Activated CD4-positive, alpha-beta T cell treated with anti-CD3 and anti-CD28 coated beads for 4 hours (primary cell): ENCODE measurements at regions not wholly inside any gene's neighbourhood (a gene's known extent, or its start where the extent isn't known, plus 50 kb on each side); places are given as distances from the start of the nearest gene placed in this dataset.
"Not testable (repeated sequence)": the region's sequence is repeated elsewhere in the genome, so short reads cannot be mapped to it uniquely, and the experiment has no call there.

Experiments used
- DNase-seq, 2 donors: peaks; one replicate each; pipeline ENCODE4 v3.0.0-alpha.2; 2020

DNA sequence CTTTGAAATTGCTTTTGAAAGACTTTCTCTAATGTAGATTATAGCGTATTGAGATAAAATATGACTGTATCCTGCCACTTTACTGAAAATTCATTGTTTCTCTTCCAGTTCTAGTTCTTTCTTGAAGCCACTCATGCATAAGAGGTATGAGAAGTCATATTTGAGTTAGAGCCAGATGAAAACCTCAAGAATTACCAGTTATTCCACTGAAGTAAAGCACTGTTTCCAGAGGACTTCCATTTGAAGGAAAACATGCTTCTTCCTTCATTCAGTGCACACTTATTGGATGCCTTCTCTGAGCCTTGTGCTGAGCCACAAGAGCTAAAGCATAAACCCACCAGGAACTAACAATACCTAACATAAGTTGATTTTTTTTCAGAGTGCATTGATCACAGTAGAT lies 513.4 kb downstream of the ZNF385D start:
- no peak for DNase-seq

GRCh38 chr3:21235491-21235890 lies 515.5 kb downstream of the ZNF385D start:
- DNase-seq, result no peak

GRCh38 chr3:21234933-21235332 lies 516.1 kb downstream of the ZNF385D start:
- DNase-seq, result no peak

DNA sequence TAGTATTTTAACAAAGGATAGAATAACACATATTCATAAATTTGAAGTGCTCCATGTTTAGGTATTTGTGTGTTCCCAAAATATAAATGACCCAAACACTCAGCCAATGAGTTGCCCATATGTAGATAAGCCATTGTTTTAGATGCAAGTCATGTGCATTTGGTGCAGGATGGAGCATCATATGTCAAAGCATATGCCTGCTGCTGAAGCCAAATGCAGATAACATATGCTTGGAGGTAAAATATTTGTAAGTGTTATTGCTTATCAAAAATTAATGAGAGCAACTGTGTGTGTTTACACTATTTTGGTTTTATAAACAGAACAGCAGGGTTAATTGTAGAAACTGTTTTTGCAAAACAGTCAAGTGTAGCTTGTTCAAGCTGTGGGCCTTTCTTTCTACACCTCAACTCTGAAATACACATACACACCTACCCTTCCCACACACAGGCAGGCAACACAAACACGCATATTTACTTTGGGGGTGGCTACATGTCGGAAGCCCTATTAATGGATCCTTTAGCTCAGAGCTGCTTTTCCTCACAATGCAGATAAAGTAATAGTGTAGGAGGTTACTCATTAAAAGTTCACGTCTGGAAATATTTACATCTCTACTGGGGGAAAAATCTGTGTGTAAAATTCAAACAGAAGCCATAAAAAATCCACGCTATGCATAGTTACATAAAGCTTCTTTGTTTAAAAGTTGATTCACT lies 521.4 kb downstream of the ZNF385D start:
- DNase-seq, result no peak

- DNase-seq, result no peak
These were observed 524.9 kb downstream of the ZNF385D start for GRCh38 chr3:21226086-21226485.

- no peak for DNase-seq
These were observed 530.1 kb downstream of the ZNF385D start for GRCh38 chr3:21220944-21221343.

DNA sequence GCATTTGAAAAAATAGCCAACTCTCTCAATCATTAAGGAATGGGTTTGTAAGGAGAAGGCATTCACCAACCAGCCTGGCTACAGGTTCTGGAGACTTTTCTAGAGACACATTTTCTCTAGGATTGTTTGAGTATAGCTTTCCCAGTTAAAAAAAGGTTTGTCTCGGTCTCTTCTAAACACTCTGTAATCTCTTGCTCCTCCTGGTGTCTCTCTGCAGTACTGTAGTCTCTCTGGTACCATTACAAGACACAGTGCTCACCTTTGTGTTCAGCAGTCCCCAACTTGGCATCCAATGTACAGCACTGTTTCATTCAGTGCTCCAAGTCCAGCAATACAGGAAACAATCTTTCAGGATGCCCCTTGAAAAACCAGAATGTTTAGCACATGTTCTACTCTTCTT lies 534.4 kb downstream of the ZNF385D start:
- no peak for DNase-seq

DNA sequence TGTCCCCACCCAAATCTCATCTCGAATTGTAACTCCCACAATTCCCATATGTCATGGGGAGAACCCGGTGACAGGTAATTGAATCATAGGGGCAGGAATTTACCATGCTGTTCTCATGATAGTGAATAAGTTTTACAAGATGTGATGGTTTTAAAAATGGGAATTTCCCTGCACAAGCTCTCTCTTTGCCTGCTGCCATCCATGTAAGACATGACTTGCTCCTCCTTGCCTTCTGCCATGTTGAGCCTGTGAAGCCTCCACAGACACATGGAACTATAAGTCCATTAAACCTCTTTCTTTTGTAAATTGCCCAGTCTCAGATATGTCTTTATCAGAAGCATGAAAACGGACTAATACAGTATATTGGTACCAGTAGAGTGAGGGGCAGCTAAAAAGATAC lies 546.9 kb downstream of the ZNF385D start:
- not testable (repeated sequence) for DNase-seq

DNA sequence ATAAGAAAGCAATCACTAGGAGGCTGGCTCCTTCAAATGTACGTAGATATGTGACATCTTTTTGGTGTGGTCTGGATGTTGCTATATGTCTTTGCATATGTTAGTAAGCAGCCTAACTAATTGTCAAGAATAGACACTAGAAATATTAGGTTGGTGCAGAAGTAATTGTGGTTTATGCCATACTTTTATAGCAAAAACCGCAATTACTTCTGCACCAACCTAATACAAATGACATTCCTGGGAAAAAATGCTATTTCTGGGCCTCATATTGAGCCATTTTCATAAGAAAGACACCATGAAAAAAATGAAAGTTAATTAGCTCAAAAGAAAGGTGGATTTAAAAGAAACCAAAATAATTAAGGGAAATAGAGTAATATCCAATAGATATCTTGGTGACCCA lies 555.8 kb downstream of the ZNF385D start:
- DNase-seq, result no peak

DNA sequence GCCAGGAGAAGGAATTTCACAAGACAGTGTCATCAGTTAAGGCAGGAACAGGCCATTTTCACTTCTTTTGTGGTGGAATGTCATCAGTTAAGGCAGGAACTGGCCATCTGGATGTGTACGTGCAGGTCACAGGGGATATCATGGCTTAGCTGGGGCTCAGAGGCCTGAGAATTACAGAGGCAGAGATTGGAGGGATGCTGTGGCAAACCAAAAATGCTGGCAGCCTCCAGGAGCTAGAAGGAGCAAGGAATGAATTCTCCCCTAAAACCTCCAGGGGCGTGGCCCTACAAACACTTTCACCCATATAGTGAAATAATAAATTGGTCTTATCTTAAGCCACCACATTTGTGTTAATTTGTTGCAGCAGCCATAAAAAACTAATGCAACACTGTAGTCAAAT lies 557.0 kb downstream of the ZNF385D start:
- DNase-seq, result not testable (repeated sequence)

- no peak for DNase-seq
These were observed 562.6 kb downstream of the ZNF385D start for GRCh38 chr3:21188459-21188858.

- no peak for DNase-seq
These were observed 565.1 kb downstream of the ZNF385D start for GRCh38 chr3:21185816-21186314.

DNA sequence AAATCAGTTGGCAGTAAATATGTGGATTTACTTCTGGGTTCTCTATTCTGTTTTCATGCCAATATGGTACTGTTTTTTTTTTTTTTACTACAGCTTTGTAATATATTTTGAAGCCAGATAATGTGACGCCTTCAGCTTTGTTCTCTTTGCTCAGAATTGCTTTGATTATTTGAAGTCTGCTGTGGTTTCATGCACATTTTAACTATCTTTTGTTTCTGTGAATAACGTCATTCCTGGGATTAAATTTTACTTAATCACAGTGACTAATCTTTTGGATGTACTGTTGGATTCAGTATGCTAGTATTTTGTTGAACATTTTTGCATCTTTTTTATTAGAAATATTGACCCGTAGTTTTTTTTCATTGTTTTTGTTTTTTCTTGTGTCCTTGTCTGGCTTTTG lies 576.5 kb downstream of the ZNF385D start:
- DNase-seq, result no peak

DNA sequence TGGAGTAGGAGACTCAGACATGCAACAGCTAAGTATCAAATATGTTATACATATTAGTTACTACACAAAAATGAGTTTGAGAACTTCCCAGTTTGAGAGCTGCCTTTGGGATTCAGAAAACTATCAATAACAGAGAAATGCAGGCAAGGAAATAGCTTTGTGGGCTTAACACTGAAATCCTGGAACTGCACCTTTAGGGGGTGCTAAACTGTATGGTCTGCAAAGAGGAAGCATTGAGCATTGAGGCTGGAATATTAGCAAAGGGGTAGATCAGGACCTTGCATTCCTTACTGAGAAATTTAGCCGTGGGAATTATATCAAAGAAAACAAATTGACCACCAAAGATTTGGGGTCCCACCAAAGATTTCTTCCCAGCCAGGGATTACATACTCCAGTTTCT lies 580.0 kb downstream of the ZNF385D start:
- no peak for DNase-seq

GRCh38 chr3:21169948-21170347 lies 581.1 kb downstream of the ZNF385D start:
- DNase-seq, result no peak

DNA sequence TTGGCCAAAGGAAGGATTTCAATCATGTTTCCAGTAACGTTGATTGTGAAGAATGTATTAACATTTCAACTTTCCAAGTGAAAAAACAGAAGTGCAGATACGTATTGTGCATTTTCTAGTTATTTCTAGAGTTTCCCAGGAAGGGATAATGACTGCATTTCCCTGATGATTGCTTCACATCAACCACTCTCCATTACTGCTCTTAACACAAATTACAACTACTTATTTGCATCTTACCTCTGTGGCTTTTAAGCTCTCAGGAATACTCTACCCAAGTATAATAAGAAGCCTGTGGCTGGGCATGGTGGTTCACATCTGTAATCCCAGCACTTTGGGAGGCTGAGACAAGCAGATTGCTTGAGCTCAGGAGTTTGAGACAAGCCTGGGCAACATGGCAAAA lies 582.5 kb downstream of the ZNF385D start:
- no peak for DNase-seq

GRCh38 chr3:21163956-21164355 lies 587.1 kb downstream of the ZNF385D start:
- DNase-seq, result no peak

- DNase-seq, result no peak
These were observed 591.5 kb downstream of the ZNF385D start for GRCh38 chr3:21159543-21159906.

GRCh38 chr3:21158861-21159542 lies 592.0 kb downstream of the ZNF385D start:
- DNase-seq, result no peak

GRCh38 chr3:21154911-21155310 lies 596.1 kb downstream of the ZNF385D start:
- no peak for DNase-seq

- DNase-seq, result no peak
These were observed 598.5 kb downstream of the ZNF385D start for GRCh38 chr3:21152555-21152954.

- no peak for DNase-seq
These were observed 608.1 kb downstream of the ZNF385D start for GRCh38 chr3:21142949-21143348.

DNA sequence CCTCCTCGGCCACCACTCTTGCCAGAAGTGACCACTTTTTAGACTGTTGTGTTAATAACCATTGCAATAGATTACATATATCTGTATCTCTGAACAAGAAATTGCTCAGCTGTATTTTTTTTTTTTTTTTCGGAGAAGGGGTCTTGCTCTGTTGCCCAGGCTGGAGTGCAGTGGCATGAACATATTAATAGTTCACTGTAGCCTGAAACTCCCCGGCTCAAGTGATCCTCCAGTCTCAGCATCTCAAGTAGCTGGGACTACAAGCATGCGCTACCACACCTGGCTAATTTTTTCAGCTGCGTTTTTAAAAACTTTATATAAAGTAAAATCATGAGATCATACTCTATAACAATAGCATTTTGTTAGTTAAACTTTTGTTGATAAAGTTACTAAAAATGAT lies 609.0 kb downstream of the ZNF385D start:
- no peak for DNase-seq

GRCh38 chr3:21140785-21141184 lies 610.2 kb downstream of the ZNF385D start:
- no peak for DNase-seq

DNA sequence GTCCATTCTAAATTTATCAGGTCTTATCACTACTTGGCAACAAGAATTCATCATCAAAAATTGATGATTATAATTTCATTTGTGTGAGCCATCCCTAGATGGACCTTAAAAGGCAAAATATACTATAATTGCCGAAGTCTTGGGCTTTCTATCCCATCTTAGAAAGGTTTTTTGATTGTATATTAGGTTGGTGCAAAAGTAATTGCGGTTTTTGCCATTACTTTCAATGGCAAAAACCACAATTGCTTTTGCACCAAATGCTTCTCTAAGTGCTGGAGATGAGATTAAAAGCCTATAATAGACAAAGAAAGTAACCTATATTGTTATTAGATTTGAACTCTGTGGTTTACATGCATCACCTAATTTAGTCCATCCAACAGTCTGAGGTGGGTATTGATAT lies 612.9 kb downstream of the ZNF385D start:
- DNase-seq, result no peak
